GM10266 (cell line): ENCODE measurements at regions not wholly inside any gene's neighbourhood (a gene's known extent, or its start where the extent isn't known, plus 50 kb on each side); places are given as distances from the start of the nearest gene placed in this dataset.

Experiments used
- DNase-seq: peaks from one replicate; pipeline ENCODE4 v3.0.0; 2012; ENCODE audit errors: extremely low spot score
- TF ChIP-seq, protein P1 (sequence below): IDR thresholded peaks from 2 replicates; pipeline ENCODE4 v1.5.1; 2012; ENCODE audit warnings: mild to moderate bottlenecking, low read depth; ENCODE audit not compliant: control insufficient read depth, insufficient read depth; ENCODE audit errors: missing control alignments

DNA sequence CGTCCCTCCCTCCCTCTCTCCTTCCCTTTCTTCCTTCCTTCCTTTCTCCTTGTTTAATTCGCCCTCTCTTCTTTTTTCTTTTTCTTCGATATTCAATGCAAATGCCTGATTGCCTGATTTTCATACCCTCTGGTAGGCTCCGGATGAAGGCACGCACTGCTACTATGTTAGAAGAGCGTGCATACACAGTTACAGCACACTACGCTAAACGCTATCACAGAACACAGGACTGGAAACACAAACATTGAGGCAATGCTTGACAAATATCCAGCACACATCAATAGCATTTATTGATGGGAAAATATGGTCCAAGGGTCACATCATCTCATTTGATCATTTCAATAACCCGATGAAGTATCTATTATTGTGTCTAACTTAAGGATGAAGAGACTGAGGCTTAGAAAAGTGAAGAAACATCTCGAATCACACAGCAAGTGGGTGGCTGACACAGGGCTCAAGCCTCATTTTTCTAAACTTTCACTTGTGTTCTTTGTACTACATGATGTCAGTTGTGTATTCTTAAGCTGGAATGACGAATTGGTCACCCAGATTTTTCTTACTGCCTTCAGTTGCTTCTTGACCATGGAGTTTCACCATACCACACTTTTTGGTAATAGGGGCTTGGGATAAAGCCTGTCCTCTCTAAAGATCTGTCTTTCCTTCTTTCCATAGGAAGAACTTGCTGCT lies 101.8 kb downstream of the TRIB2 start:
- DNase-seq, result no peak
- TF ChIP-seq, protein P1, sequence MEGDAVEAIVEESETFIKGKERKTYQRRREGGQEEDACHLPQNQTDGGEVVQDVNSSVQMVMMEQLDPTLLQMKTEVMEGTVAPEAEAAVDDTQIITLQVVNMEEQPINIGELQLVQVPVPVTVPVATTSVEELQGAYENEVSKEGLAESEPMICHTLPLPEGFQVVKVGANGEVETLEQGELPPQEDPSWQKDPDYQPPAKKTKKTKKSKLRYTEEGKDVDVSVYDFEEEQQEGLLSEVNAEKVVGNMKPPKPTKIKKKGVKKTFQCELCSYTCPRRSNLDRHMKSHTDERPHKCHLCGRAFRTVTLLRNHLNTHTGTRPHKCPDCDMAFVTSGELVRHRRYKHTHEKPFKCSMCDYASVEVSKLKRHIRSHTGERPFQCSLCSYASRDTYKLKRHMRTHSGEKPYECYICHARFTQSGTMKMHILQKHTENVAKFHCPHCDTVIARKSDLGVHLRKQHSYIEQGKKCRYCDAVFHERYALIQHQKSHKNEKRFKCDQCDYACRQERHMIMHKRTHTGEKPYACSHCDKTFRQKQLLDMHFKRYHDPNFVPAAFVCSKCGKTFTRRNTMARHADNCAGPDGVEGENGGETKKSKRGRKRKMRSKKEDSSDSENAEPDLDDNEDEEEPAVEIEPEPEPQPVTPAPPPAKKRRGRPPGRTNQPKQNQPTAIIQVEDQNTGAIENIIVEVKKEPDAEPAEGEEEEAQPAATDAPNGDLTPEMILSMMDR, result no peak

- TF ChIP-seq, protein P1, result no peak
- DNase-seq, result no peak
Measured at GRCh38 chr2:12819103-12819475, 102.4 kb downstream of the TRIB2 start.

DNA sequence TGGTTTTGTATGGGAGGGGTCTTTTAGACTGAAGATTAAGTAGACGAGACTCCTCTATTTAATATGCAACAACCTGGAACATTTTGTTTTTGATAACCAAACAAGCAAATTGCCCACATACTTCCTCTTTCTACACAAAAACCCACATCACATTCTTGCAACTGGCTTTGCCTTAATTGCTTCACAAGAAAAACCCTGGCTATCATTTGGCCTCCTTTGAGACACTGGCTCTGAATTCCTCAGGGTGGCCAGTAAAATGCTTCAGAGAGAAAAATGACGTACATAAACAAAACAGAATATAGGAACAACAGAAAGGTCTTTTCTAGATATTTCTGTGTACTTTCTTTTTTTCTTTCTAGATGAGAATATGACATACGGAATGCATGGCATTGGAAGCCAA lies 103.0 kb downstream of the TRIB2 start:
- no peak for DNase-seq
- TF ChIP-seq, protein P1, result no peak

- no peak for DNase-seq
- TF ChIP-seq, protein P1, result no peak
Measured at GRCh38 chr2:12821656-12822055, 104.9 kb downstream of the TRIB2 start.

- TF ChIP-seq, protein P1, result no peak
- no peak for DNase-seq
Measured at GRCh38 chr2:12824351-12824777, 107.6 kb downstream of the TRIB2 start.

- TF ChIP-seq, protein P1, result no peak
- no peak for DNase-seq
Measured at GRCh38 chr2:12824778-12825379, 108.1 kb downstream of the TRIB2 start.

DNA sequence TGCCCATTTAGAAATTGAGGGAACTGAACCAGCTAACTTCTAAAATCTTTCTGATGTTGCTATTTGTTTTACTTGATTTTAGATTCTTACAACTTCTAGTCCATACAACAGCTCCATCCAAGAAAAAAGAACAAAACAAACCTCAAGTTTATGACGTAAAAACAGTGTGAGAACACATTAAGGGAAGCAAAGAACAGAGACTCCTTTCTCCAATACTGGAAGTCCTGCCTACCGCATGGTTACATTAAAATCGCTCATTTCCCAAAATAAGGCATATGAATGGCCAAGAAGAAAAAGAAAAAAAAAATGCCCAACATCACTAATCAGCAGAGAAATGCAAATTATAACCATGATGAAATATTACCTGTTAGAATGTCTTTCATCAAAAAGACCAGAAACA lies 110.0 kb downstream of the TRIB2 start:
- DNase-seq, result no peak
- TF ChIP-seq, protein P1, result no peak
